22Rv1 (cell line): ENCODE measurements at regions not wholly inside any gene's neighbourhood (a gene's known extent, or its start where the extent isn't known, plus 50 kb on each side); places are given as distances from the start of the nearest gene placed in this dataset.

Experiments
- H3K27ac ChIP-seq: fragments of 450-650 bp; 2 replicates; pipeline ENCODE4 v1.5.1; 2017
- CTCF ChIP-seq: fragments of 450-650 bp; IDR thresholded peaks from 2 replicates; pipeline ENCODE4 v1.5.1; 2017; ENCODE audit warnings: mild to moderate bottlenecking
- ZFX ChIP-seq: fragments of 450-650 bp; IDR thresholded peaks from 2 replicates; pipeline ENCODE4 v1.6.1; 2017; ENCODE audit warnings: antibody characterized with exemption, borderline replicate concordance

- H3K27ac ChIP-seq, result no peak overlapping the region
- TF ChIP-seq ZFX (no peak), CTCF (no peak)
Observed at GRCh38 chr6:147103007-147103406, 101.2 kb upstream of the STXBP5 start.

DNA sequence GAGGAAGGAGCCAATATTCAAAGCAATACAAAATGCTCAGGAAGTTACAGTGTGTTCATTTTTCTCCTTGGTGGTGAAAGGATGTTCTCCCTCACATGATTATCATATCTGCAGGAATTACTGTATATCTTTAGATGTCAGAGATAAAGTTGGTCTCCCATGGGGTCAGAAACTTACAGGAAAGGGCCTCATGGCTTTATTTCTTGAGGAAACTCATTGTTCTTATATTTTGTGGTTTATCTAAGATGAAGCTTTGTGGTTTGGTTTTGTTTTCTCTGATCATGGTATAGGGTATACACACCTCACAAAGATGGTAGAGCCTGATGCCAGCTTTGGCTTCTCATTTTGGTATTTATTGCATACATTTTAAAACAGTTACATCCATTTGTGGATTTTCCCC, 100.5 kb upstream of the STXBP5 start:
- TF ChIP-seq ZFX (no peak), CTCF (no peak)

GRCh38 chr6:147105786-147106185, 98.4 kb upstream of the STXBP5 start:
- no peak overlapping the region for H3K27ac ChIP-seq
- TF ChIP-seq ZFX (no peak), CTCF (no peak)

More for the DNA sequence above, 100.5 kb upstream of the STXBP5 start:
- H3K27ac ChIP-seq, result no peak overlapping the region

- TF ChIP-seq CTCF (no peak), ZFX (no peak)
- H3K27ac ChIP-seq, result no peak overlapping the region
Observed at GRCh38 chr6:147106759-147107401, 97.3 kb upstream of the STXBP5 start.

GRCh38 chr6:147108259-147108910, 95.8 kb upstream of the STXBP5 start:
- H3K27ac ChIP-seq, result no peak overlapping the region
- TF ChIP-seq ZFX (no peak), CTCF (no peak)

DNA sequence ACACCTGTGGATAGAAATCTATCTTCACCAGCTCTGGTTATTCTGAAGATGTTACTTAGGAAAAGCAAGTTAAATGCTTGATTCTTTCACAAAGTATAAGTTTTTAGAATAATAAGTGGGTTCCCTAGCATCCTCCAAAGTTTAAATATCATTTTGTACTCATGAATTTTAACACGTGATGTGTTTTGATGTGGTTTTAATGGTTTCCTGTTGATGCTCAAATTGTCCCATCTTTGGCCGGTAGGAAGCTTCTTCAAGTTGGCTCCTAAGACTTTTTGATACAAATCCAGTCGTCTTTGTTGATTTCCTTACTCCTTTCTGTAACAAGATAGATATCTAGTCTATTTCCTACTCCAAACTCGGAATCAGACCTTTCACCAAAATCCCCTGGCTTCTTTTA, 94.5 kb upstream of the STXBP5 start:
- no peak overlapping the region for H3K27ac ChIP-seq
- TF ChIP-seq CTCF, result no peak
- no peak for TF ChIP-seq ZFX

DNA sequence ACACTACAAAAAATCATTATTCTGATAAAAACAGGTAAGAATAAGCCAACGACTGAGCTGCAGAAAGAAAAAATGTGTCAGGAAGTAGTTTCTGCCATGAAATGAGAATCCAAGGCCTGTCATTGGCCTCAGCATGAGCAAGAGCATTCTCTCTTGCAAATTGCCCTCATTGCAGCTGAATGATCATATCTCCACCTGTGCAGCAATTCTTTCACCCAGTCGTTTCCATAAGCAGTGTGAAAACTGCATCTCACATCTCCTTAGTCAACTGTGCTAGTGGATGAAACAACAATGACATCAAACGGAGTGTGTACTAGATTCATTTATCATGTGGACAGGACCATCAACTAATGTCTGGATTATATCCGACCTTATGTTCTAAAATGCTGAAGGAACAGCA, 88.2 kb upstream of the STXBP5 start:
- H3K27ac ChIP-seq, result no peak overlapping the region
- TF ChIP-seq CTCF (no peak), ZFX (no peak)
